GM12801 (cell line): ENCODE measurements at regions not wholly inside any gene's neighbourhood (a gene's known extent, or its start where the extent isn't known, plus 50 kb on each side); places are given as distances from the start of the nearest gene placed in this dataset.

ENCODE experiments used
- TF ChIP-seq, protein P1 (sequence below): IDR thresholded peaks from one replicate; pipeline ENCODE4 v1.5.1; 2011; ENCODE audit warnings: control low read depth; ENCODE audit not compliant: insufficient read length; ENCODE audit errors: extremely low read depth

- TF ChIP-seq, protein P1, sequence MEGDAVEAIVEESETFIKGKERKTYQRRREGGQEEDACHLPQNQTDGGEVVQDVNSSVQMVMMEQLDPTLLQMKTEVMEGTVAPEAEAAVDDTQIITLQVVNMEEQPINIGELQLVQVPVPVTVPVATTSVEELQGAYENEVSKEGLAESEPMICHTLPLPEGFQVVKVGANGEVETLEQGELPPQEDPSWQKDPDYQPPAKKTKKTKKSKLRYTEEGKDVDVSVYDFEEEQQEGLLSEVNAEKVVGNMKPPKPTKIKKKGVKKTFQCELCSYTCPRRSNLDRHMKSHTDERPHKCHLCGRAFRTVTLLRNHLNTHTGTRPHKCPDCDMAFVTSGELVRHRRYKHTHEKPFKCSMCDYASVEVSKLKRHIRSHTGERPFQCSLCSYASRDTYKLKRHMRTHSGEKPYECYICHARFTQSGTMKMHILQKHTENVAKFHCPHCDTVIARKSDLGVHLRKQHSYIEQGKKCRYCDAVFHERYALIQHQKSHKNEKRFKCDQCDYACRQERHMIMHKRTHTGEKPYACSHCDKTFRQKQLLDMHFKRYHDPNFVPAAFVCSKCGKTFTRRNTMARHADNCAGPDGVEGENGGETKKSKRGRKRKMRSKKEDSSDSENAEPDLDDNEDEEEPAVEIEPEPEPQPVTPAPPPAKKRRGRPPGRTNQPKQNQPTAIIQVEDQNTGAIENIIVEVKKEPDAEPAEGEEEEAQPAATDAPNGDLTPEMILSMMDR = no peak
Observed at GRCh38 chr1:14062669-14063068, 362.7 kb downstream of the PRDM2 start.

- TF ChIP-seq, protein P1 = no peak
Observed at GRCh38 chr1:14064649-14065442, 364.9 kb downstream of the PRDM2 start.

DNA sequence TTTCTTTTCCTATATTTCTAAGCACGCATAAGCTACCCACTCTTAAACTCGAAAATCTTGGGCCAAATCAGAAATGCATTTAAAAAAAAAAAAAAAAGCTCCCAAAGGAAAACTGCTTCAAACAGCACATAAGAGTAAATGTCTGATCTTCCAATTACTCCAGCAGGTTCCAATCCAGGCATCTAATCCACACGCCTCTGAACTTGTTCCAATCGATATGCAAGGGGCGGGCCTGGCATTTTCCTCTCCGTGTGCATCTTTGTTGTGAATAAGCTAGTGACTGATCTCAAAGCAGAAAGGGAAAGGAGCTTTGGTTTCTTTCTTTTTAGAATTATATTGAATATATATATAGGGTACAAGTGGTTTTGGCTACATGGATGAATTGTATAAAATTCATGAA is 365.5 kb downstream of the PRDM2 start:
- TF ChIP-seq, protein P1 = no peak

GRCh38 chr1:14067036-14067435 is 367.0 kb downstream of the PRDM2 start:
- TF ChIP-seq, protein P1 = no peak

- TF ChIP-seq, protein P1 = no peak
Observed at GRCh38 chr1:14067711-14068110, 367.7 kb downstream of the PRDM2 start.

GRCh38 chr1:14071581-14071980 is 371.6 kb downstream of the PRDM2 start:
- TF ChIP-seq, protein P1 = no peak

- TF ChIP-seq, protein P1 = no peak
Observed at GRCh38 chr1:14080653-14081052, 380.7 kb downstream of the PRDM2 start.
